ENCODE measurements at regions not wholly inside any gene's neighbourhood (a gene's known extent, or its start where the extent isn't known, plus 50 kb on each side); places are given as distances from the start of the nearest gene placed in this dataset.

- no peak for TF ChIP-seq POLR2A (IDR thresholded peaks at IDR 0.05)
- TF ChIP-seq, protein P1, sequence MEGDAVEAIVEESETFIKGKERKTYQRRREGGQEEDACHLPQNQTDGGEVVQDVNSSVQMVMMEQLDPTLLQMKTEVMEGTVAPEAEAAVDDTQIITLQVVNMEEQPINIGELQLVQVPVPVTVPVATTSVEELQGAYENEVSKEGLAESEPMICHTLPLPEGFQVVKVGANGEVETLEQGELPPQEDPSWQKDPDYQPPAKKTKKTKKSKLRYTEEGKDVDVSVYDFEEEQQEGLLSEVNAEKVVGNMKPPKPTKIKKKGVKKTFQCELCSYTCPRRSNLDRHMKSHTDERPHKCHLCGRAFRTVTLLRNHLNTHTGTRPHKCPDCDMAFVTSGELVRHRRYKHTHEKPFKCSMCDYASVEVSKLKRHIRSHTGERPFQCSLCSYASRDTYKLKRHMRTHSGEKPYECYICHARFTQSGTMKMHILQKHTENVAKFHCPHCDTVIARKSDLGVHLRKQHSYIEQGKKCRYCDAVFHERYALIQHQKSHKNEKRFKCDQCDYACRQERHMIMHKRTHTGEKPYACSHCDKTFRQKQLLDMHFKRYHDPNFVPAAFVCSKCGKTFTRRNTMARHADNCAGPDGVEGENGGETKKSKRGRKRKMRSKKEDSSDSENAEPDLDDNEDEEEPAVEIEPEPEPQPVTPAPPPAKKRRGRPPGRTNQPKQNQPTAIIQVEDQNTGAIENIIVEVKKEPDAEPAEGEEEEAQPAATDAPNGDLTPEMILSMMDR (IDR thresholded peaks at IDR 0.05), result no peak
Observed at GRCh38 chr14:26363689-26364088, 234.1 kb downstream of the NOVA1 start.
